NCI-H510A treated with DMSO at 0.1 percent for 48 hours (cell line): ENCODE measurements at regions not wholly inside any gene's neighbourhood (a gene's known extent, or its start where the extent isn't known, plus 50 kb on each side); places are given as distances from the start of the nearest gene placed in this dataset.
"Not testable (repeated sequence)": the region's sequence is repeated elsewhere in the genome, so short reads cannot be mapped to it uniquely, and the experiment has no call there.

Experiments
- DNase-seq: peaks from one replicate; lab custom pipeline; 2025; lab: John Stamatoyannopoulos, UW

- DNase-seq = not testable (repeated sequence)
Measured at GRCh38 chr2:138315619-138316018, 186.0 kb upstream of the SPOPL start.

GRCh38 chr2:138319616-138320015 lies 182.0 kb upstream of the SPOPL start:
- no peak for DNase-seq

GRCh38 chr2:138321458-138321857 lies 180.1 kb upstream of the SPOPL start:
- DNase-seq = peak; percentile 86

- DNase-seq = no peak
Measured at GRCh38 chr2:138323382-138324067, 178.0 kb upstream of the SPOPL start.

- DNase-seq = no peak
Measured at GRCh38 chr2:138324068-138324771, 177.3 kb upstream of the SPOPL start.

GRCh38 chr2:138327967-138328366 lies 173.6 kb upstream of the SPOPL start:
- DNase-seq = no peak

- DNase-seq = no peak
Measured at GRCh38 chr2:138329162-138329561, 172.4 kb upstream of the SPOPL start.

GRCh38 chr2:138329591-138329990 lies 172.0 kb upstream of the SPOPL start:
- no peak for DNase-seq

GRCh38 chr2:138333121-138333520 lies 168.4 kb upstream of the SPOPL start:
- no peak for DNase-seq

GRCh38 chr2:138333677-138334076 lies 167.9 kb upstream of the SPOPL start:
- no peak for DNase-seq

GRCh38 chr2:138334323-138334722 lies 167.2 kb upstream of the SPOPL start:
- DNase-seq = no peak

GRCh38 chr2:138335036-138335435 lies 166.5 kb upstream of the SPOPL start:
- DNase-seq = no peak

- DNase-seq = no peak
Measured at GRCh38 chr2:138336146-138336545, 165.4 kb upstream of the SPOPL start.

- no peak for DNase-seq
Measured at GRCh38 chr2:138355244-138355643, 146.3 kb upstream of the SPOPL start.

GRCh38 chr2:138356178-138356577 lies 145.4 kb upstream of the SPOPL start:
- DNase-seq = no peak

GRCh38 chr2:138359532-138359931 lies 142.0 kb upstream of the SPOPL start:
- DNase-seq = no peak

- no peak for DNase-seq
Measured at GRCh38 chr2:138364554-138365162, 136.9 kb upstream of the SPOPL start.

- DNase-seq = no peak
Measured at GRCh38 chr2:138365581-138365980, 136.0 kb upstream of the SPOPL start.

GRCh38 chr2:138369856-138370255 lies 131.7 kb upstream of the SPOPL start:
- no peak for DNase-seq

GRCh38 chr2:138373993-138374408 lies 127.6 kb upstream of the SPOPL start:
- DNase-seq = peak; percentile 73

GRCh38 chr2:138381373-138381772 lies 120.2 kb upstream of the SPOPL start:
- no peak for DNase-seq

GRCh38 chr2:138382672-138383071 lies 118.9 kb upstream of the SPOPL start:
- no peak for DNase-seq

GRCh38 chr2:138386191-138386590 lies 115.4 kb upstream of the SPOPL start:
- DNase-seq = not testable (repeated sequence)
